GM21786 (cell line): ENCODE measurements at regions not wholly inside any gene's neighbourhood (a gene's known extent, or its start where the extent isn't known, plus 50 kb on each side); places are given as distances from the start of the nearest gene placed in this dataset.

Source experiments
- ATAC-seq: cut with Tn5 transposase; IDR thresholded peaks from one replicate; pipeline ENCODE4 v1.9.1; 2021; ENCODE audit not compliant: unreplicated experiment

DNA sequence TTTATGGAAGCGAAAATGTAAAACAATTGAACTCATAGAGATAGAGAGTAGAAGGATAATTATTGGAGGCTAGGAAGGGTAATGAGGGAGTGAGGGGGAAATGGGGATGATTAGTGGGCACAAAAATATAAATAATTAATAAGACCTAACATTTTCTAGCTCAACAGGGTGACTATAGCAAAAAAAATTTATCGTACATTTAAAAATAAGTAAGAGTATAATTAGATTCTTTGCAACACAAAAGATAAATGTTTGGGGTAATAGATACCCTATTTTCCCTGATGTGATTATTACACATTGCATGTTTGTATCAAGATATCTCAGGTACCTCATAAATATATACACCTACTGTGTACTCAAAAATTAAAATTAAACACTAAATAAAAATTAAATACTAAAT, 1070.0 kb downstream of the LRFN5 start:
- no peak for ATAC-seq

DNA sequence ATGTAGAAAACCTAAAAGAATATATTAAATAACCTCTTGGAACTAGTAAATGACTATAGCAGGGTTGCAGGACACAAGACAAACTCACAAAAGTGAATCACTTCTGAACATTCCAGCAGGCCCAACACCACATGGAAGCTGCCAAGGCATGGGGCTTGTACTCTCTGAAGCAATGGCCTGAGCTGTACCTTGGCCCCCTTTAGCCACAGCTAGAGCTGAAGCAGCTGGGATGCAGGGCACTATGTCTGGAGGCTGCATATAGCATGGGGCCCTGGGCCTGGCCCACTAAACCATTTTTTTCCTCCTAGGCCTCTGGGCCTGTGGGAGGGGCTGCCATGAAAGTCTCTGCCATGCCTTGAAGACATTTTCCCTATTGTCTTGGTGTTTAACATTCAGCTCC, 1067.3 kb downstream of the LRFN5 start:
- no peak for ATAC-seq

DNA sequence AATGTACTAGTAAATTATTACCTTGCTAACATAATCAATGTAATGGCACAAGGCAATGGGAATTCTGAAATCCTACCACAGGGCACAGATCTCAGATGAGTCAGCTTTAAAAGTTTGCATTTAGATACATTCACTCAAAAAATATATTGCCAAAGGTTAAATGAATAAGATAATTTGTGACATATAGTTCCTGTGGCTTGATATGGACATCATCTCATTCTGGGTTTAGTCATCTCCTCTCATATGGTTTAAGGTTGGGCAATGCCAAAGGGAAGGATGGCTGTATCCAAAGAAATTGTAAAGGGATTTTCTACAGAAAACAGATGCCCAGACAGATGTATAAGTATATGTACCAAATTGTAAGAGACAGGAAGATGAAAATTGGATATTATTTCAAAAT, 1065.0 kb downstream of the LRFN5 start:
- no peak for ATAC-seq

DNA sequence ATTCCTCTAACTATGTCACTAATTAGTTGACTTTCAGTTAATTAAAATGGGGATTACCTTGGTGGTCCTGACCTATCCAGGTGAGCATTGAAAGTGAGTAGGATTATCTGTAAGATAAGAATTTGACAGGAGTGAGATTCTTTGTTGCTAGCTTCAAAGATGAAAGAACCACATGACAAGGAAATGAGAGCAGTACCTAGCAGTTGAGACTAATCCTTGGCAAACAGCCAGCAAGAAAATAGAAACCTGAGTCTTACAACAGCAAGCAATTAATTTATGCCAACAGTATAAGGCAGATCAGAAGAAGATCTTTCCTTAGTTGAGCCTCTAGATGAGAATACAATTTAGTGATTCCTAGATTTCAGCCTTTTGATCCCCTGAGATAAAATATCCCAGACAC, 1058.4 kb downstream of the LRFN5 start:
- ATAC-seq: no peak

DNA sequence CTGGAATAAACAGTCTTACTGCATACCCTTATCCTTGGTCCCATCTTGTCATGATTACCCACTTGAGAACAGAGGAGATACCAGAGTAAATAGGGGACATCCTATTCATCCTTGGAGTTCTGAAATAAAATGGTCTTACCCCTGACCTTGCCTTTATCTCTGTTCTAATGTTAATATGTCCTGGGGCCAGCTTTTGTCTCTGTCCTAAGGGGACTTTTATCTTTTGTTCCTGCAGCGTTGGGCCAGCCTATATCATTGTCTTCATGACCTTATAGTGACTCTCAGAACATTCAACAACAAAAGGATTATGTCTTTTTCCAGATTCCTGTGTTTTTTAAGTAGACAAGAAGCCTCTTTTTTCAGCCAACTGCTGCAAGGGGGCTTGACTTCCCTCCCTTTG, 1057.5 kb downstream of the LRFN5 start:
- no peak for ATAC-seq

DNA sequence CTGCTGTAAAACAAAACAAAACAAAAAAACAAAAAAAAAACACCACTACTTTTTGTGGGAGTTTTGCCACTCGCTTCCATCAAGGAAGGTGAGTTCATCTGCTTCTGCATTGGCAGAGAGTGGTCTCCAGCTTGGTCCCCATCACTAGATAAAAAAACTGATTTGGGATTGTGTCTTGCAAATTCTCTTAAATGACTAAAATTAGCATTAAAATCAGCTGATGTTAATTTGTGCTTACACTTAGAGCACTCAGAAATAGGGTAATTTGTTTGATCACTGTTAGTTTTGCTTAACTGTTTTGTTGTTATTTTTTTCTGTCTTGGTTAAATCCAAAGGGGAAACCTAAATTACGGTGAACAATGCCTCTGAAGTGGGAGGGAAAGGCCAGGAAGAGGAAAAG, 1048.0 kb downstream of the LRFN5 start:
- no peak for ATAC-seq

DNA sequence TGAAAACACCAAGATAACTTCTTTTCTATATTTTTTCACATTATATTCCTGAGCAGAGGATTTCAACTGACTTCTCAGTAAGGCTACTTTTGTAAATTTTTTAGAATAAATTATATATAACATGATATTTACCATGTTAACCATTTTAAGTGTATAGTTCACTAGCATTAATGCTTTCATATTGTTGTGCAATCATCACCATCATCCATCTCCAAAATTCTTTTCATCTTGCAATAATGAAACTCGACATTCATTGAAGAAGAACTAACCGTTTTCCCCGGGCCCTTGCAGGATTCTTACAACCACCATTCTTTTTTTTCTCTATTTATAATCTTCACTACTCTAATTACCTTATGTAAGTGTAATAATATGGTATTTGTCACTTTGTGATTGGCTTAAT, 1036.1 kb downstream of the LRFN5 start:
- ATAC-seq: no peak

DNA sequence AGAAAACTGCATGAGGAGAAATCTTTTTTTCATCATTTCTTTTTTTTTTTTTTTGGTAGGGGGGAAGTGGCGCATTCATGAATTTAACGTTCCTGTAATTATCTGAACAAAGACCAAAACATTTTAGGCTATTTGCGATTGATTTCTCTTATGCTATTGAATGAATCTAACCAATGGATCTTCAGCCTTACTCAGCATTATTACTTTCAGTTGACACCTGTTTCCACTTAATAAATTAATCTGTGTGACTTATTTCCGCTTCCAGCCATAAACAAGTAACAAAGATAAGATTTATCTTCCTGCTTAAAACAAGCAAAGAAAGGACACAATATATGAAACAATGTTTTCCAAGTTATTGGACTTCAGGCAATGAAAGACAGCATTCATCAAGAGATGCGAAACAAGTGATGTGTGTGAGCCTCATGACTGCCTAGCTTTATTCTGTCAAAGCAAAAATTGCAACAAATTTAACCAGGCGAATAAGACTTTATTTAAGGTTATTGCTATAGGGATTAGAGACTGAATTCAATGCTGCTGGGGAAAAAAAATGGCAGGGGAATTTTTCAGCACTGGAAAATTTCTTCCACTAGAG, 1026.9 kb downstream of the LRFN5 start:
- no peak for ATAC-seq

DNA sequence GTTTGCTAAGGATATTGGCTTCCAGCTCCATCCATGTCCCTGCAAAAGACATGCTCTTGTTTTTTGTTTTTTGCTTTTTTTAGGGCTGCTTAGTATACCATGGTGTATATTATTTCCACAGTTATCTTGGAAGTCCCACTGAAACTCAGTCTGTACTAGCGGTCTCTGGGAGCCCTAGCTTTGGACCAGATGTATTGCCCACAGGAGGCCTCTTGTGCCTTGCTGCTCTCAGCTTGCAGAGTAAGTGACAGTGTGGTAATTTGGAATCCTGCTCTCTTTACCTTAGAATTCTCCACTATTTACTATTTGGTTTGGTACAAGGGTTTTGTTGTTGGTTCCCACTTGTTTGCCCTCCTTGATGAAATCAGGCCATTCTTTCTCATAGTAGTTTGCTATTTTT, 1022.9 kb downstream of the LRFN5 start:
- no peak for ATAC-seq

DNA sequence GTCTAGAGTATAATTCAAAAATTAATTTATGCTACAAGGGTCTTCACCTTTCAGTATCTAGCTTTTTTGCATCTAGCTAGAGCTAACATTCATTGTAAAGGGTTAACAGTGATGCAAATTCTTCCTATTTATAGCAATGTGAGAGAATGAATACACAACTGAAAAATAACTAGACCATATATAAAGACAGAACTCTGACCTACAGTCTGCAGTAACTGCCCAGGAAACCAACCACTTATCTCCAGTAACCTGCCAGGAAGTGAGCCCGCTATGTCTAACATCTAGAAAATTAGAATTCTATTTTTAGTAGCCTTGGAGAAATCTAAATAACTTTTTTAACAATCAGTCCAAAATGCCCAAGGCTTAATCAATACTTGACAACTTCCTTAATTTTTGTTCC, 1021.9 kb downstream of the LRFN5 start:
- ATAC-seq: no peak

DNA sequence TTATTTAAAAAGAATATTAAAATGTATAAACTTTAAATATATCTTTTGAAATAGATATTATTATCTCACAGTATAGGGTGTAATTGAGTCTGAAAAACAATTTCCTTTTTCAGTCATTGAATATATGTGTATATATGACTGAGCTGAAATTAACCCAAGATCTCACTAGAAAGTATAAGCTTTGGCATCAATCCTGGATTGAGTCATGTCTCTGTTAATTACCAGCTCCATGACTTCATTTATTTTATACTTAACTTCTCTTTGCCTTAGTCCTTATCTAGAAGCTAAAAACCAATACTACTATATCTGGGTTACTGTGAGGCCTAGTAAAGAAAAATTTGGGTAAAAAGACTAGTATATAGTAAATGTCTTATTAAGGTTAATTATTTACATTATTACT, 1020.3 kb downstream of the LRFN5 start:
- no peak for ATAC-seq

DNA sequence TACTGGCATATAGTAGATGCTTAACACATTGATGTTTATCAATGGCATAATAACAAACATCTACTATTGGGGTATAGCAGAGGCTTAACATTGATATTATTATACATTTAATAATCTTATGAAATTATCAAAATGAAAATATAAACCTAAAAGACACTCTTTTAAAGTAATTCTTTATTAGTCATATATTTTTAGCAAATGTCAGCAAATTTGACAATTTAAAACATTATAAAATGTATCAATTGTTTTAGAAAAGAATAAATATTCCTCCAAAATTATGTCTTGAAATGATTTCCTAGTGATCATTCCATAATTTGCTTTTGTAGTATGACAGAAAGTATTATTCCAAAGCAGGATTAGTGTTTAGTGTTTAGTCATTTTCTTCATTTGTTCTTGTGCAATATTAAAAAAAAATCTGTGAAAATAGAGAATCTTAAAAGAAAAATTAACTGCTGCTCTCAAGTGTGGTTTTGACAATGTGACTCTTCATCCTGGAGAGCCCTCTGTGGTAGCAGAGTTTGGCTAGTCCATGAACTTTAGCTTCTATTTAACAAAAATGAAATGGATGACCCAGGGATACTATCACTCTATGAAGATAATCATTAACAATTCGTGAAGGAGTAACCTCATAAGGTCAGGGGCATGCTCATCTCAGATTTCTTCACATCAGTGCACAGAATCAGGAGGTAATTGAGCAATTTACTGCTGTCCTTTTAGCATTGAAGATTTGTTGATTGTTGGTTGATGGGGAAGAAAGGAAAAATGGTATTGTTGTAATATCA, 1018.5 kb downstream of the LRFN5 start:
- ATAC-seq: no peak

DNA sequence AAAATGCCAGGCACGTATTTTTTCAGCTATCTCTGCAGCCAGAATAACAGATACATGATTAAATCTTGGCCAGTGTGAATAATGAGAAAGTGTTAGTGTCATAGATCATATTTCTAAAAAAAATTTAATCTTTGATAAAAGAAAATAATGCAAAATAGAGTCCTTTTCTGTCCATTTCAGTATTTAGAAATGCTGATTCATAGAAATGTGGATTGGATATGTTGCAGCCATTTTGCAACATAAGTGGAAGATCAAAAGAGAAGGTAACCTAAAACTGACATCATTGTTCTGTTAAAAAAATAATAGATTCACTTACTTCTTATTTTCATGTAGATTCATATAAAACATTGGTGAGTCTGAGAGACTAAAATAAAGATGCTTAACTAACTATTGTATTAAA, 1010.3 kb downstream of the LRFN5 start:
- ATAC-seq: no peak

DNA sequence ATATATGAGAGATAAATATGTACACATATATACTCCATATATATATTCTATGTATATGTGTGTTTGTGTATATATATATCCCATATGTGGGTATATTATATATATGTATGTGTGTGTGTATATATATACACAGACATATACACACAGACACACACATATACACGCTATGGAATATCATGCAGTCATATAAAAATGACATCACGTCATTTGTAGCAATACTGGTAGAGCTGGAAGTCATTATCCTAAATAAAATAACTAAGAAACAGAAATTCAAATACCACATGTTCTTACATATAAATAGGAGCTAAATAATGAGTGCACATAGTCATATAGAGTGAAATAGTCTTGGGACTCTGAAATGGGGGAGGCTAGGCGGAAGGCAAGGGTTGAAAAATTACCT, 1000.2 kb downstream of the LRFN5 start:
- ATAC-seq: no peak

DNA sequence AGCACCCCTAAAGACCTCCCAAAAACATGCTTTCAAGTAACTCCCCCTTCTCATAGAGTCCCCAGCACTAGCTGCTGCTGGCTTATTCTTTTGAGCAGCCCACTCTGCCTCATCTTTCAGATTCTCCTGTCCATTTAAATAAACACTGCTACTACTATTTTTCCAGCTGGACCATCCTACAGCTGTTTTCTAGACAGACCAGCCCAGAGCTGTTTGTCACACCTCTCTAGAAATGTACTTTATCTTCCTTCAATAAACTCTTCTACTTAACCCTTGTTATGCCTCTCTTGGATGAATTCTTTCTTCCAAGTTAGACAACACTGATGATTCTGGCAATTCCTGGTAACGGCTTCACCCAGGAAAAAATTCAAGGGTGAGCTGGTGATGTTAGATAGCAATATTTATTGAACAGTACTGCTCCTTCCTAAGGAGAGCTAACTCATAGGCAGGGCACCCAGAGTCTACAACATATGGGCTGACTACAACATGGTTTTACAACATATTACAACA, 995.7 kb downstream of the LRFN5 start:
- ATAC-seq: no peak

DNA sequence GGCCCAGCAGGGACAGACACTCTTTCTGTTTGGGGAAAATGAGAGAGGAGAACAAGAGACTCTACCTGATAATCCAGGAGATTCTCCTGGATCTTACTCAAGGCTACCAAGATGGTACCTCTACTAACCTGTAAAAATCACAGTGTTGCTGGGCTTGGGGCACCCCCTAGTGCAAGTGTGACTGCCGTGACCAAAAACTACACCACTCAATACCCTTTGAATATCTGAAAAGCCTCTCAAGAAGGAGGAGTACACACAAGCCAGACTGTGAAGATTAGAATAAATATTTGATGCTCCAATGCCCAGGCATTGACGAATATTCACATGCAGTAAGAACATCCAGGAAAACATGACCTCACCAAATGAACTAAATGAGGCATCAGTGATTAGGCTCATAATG, 965.4 kb downstream of the LRFN5 start:
- no peak for ATAC-seq

DNA sequence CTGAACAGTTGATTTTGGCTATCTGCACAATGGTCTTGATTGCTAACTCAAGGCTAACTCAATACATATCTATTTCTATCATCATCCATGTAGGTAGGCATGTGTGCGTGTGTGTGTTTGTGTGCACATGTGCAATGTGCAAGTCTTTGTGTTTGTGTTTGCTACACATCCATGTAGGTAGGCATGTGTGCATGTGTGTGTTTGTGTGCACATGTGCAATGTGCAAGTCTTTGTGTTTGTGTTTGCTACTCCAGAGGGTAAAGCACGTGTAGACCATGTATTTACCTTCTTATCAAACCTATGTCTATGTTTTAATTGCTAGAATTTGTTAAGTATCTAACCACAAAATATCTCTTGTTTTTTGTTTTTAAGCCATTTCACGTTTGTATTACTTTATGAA, 962.6 kb downstream of the LRFN5 start:
- ATAC-seq: no peak

DNA sequence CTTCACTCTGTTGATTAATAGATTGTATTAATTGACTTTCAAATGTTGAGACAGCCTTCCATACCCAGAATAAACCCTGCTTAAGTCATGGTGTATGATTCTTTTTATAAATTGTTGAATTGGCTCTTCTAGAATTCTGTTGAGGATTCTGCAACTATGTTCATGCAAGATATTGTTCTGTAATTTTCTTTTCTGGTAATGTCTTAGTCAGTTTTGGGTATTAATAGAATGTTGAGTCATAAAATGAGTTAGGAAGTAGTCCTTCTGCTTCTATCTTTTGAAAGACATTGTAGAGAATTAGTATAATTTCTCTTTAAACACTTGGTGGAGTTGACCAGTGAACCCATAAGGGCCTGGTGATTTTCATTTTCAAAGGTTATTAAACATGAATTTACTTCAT, 958.9 kb downstream of the LRFN5 start:
- ATAC-seq: no peak

DNA sequence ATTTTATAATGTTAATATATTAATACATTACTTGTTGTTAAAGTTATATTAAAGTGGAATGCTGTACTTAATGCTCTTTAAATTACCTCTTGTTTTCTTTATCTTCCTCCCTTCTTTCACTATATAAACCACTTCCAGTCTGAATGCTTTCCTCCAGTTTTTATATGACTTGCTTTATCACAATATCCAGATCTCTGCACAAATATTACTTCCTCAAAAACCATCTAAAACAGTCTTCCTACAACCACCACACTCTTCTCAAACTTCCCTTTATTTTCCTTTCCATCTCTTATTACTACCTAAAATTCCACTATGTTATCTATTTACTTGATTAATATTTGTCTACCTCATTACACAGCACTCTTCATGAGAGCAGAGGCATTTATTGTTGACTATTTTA, 956.6 kb downstream of the LRFN5 start:
- no peak for ATAC-seq

DNA sequence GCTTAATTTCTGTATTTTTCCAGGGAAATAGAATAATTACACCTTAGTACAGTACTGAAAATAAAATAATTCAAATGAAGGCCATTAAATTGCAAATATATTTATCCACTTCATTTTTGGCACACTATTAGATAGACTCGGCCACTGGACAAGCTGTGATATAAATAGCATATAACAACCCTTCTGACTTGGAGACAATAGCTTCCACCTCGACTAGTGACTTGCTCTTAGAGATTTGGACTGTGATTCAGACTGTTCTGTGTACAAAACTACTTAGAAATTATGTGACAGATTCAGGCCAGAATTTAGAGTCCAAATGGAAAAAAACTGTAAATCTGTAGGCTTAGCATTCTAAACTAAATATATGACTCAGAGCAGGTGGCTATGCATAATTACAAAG, 949.9 kb downstream of the LRFN5 start:
- no peak for ATAC-seq

DNA sequence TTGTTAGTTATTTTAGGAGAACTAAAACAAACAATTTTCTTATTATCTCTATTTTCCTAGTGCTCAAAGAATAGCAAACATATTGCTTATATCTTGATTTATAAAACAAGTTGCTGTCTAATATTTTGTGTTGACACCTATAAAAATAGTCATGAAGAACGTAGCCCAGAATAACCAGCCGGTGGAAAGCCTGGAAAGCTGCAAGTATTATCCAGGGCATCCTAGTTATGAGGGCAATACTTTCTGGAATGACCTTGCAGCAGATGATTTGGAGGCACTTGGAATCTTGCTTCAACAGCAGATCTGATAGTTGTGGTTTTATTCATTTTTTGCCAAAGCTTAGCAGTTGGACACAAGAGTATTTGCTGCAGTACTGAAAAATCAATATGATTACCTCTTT, 948.7 kb downstream of the LRFN5 start:
- ATAC-seq: no peak

DNA sequence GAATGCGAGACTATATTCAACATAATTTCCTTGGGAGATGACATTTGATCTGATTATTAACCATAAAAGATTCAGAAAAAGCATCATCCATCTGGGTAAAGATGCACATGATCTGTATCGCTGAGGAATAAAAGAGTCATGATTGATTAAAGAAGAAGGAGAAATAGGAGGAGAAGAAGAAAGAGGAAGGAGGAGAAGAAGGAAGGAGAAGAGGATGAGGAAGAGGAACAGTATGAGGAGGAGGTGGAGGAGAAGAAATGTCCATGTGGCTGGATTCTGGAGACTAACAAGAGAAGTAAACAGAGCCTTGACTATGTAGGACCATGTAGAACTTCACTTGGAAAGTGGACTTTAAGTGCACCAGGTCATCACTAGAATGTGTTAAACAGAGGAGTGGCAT, 947.4 kb downstream of the LRFN5 start:
- ATAC-seq: no peak

DNA sequence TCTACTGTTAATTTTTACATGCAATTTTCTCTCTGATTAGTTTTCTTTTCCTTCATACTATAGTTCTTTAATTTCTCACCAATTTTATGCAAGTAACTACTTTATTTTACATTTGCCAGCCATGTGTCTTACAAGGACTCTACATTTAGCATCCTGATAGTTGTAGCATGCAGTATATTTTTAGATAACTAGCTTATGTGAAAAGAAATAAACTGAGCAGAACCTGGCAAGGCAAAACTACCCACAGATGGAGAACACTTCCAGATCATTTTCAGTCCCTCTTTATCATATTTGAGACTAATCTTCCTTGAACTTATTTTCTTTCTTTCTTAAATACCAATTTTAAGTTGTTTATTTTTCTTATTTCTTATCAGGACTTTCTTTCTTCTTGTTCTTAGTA, 943.6 kb downstream of the LRFN5 start:
- no peak for ATAC-seq
